MM.1S (cell line): ENCODE measurements at regions not wholly inside any gene's neighbourhood (a gene's known extent, or its start where the extent isn't known, plus 50 kb on each side); places are given as distances from the start of the nearest gene placed in this dataset.

Source experiments
- EZH2 ChIP-seq: fragments of 300-600 bp; sonication (generic); optimal IDR thresholded peaks from 2 replicates; pipeline ENCODE3; 2017; ENCODE audit warnings: low read depth, mild to moderate bottlenecking, antibody characterized with exemption, low read length, mixed read lengths
- EZH2phosphoT487 ChIP-seq: fragments of 300-600 bp; sonication (generic); IDR thresholded peaks from 2 replicates; pipeline ENCODE4 v1.6.1; 2018; ENCODE audit warnings: antibody characterized with exemption, low read length
- TF ChIP-seq, protein P1 (sequence below): fragments of 300-600 bp; sonication (generic); IDR thresholded peaks from 2 replicates; pipeline ENCODE4 v1.5.1; 2016; ENCODE audit warnings: antibody characterized with exemption, low read length, mixed read lengths

DNA sequence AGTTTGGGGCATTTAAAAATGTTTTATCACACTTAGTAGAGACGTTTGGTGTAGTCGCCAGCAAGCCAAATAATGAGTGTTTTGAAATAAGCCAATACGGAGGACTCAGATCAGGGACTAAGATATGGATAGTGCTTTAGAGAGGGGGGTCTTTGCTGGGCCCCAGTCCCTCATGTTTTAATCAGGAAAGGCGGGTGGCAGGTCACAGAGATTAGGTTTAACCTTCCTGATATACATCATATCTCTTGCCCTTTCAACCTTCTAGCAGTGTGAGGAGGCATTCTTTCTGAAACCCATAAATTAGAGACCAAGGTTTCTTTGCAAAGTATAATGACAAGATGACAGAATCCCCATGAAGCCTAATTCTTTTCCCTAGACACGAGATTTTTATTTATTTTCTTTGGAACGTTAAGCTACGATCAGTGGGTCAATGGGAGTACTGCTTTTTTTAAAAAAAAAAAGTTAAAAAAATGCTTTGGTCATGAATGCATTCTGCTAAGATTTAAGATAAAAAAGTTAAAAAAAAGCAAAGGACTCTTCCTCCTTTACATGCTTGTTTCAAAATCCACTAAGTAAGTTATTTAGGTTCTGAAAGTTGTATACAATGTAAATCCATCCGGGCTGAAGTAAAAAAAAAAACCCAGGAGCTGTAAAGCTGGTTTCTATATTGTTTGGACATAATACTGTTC lies 572.1 kb upstream of the SALL1 start:
- TF ChIP-seq, protein P1, sequence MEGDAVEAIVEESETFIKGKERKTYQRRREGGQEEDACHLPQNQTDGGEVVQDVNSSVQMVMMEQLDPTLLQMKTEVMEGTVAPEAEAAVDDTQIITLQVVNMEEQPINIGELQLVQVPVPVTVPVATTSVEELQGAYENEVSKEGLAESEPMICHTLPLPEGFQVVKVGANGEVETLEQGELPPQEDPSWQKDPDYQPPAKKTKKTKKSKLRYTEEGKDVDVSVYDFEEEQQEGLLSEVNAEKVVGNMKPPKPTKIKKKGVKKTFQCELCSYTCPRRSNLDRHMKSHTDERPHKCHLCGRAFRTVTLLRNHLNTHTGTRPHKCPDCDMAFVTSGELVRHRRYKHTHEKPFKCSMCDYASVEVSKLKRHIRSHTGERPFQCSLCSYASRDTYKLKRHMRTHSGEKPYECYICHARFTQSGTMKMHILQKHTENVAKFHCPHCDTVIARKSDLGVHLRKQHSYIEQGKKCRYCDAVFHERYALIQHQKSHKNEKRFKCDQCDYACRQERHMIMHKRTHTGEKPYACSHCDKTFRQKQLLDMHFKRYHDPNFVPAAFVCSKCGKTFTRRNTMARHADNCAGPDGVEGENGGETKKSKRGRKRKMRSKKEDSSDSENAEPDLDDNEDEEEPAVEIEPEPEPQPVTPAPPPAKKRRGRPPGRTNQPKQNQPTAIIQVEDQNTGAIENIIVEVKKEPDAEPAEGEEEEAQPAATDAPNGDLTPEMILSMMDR: no peak
- no peak for TF ChIP-seq EZH2
- no peak for TF ChIP-seq EZH2phosphoT487
